Ishikawa (cell line): ENCODE measurements at regions not wholly inside any gene's neighbourhood (a gene's known extent, or its start where the extent isn't known, plus 50 kb on each side); places are given as distances from the start of the nearest gene placed in this dataset.

Source experiments
- CEBPB ChIP-seq: IDR thresholded peaks from 2 replicates; pipeline ENCODE4 v1.6.1; 2012
- CREB1 ChIP-seq: IDR thresholded peaks from 2 replicates; pipeline ENCODE4 v1.6.1; 2012; ENCODE audit warnings: low read depth
- EGR1 ChIP-seq: IDR thresholded peaks from 2 replicates; pipeline ENCODE4 v1.6.1; 2012
- EP300 ChIP-seq: IDR thresholded peaks from 2 replicates; pipeline ENCODE4 v1.6.1; 2012; ENCODE audit warnings: borderline replicate concordance
- FOXM1 ChIP-seq: IDR thresholded peaks from 2 replicates; pipeline ENCODE4 v1.6.1; 2012; ENCODE audit warnings: low read depth, borderline replicate concordance
- NFIC ChIP-seq: IDR thresholded peaks from 2 replicates; pipeline ENCODE4 v1.6.1; 2012
- RAD21 ChIP-seq: IDR thresholded peaks from 2 replicates; pipeline ENCODE4 v1.6.1; 2012; ENCODE audit warnings: low read depth
- TAF1 ChIP-seq: IDR thresholded peaks from 2 replicates; pipeline ENCODE4 v1.6.1; 2012; ENCODE audit warnings: low read depth, mild to moderate bottlenecking
- TCF12 ChIP-seq: IDR thresholded peaks from 2 replicates; pipeline ENCODE4 v1.6.1; 2012; ENCODE audit warnings: low read depth
- TEAD4 ChIP-seq: IDR thresholded peaks from 2 replicates; pipeline ENCODE4 v1.6.1; 2012
- YY1 ChIP-seq: IDR thresholded peaks from 2 replicates; pipeline ENCODE4 v1.6.1; 2012; ENCODE audit warnings: low read depth
- ZBTB7A ChIP-seq: IDR thresholded peaks from 2 replicates; pipeline ENCODE4 v1.6.1; 2012; ENCODE audit warnings: low read depth
- TF ChIP-seq, protein P1 (sequence below): IDR thresholded peaks from 2 replicates; pipeline ENCODE4 v1.6.1; 2012
- TF ChIP-seq, protein P2 (sequence below): IDR thresholded peaks from 2 replicates; pipeline ENCODE4 v1.6.1; 2012; ENCODE audit warnings: low read depth, mild to moderate bottlenecking
- TF ChIP-seq, protein P3 (sequence below): IDR thresholded peaks from 2 replicates; pipeline ENCODE4 v1.6.1; 2012

DNA sequence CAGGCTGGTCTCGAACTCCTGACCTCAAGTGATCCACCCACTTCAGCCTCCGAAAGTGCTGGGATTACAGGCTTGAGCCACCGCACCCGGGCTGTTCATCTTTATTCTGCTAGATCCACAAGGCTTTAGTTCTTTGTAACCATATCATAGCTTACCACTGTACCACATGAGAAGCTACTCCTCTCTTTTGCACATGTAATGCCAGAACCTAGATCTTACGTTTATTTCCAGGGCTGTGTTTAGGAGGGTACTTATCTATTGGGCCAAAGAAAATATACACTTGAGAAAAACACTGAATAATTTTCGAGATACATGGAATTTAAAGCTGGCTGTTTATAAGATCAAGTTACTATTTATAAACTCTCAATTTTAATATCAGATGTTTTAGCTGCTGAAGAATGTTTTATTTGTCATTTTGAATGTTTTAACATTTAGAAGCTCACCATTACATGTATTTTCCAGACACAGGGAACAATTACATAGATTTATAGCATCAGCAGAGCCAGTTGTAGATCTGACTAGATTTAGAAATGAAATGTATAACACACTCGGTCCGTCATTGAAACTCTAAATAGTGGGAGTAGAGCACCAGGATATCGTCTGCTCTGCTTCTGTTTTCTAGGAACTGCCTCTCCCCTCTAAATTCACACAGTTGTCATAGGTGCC, 155.3 kb upstream of the HAND2 start:
- TF ChIP-seq, protein P1, sequence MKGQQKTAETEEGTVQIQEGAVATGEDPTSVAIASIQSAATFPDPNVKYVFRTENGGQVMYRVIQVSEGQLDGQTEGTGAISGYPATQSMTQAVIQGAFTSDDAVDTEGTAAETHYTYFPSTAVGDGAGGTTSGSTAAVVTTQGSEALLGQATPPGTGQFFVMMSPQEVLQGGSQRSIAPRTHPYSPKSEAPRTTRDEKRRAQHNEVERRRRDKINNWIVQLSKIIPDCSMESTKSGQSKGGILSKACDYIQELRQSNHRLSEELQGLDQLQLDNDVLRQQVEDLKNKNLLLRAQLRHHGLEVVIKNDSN: no peak
- TF ChIP-seq TAF1: no peak
- no peak for TF ChIP-seq YY1
- no peak for TF ChIP-seq CREB1
- no peak for TF ChIP-seq RAD21
- TF ChIP-seq TCF12: no peak
- TF ChIP-seq TEAD4: no peak
- no peak for TF ChIP-seq FOXM1
- TF ChIP-seq EP300: no peak

DNA sequence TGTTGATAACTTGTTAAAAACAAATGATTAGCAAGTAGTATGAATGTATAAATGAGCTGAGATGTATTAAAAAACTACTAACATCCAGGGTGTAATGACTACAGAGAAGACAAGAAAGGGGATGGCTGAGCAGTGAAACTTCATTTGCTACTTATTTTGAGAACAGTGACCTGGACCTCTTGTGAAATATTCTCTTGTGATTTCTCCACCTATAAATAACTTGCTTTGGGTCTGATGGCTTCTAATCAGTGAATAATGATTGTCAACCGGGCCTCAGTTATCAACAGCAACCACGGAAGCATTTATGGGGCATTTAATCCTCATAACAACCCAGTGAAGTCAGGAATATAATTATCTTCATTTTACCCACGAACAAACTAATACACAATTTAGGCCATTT, 154.2 kb upstream of the HAND2 start:
- no peak for TF ChIP-seq TEAD4
- TF ChIP-seq, protein P2, sequence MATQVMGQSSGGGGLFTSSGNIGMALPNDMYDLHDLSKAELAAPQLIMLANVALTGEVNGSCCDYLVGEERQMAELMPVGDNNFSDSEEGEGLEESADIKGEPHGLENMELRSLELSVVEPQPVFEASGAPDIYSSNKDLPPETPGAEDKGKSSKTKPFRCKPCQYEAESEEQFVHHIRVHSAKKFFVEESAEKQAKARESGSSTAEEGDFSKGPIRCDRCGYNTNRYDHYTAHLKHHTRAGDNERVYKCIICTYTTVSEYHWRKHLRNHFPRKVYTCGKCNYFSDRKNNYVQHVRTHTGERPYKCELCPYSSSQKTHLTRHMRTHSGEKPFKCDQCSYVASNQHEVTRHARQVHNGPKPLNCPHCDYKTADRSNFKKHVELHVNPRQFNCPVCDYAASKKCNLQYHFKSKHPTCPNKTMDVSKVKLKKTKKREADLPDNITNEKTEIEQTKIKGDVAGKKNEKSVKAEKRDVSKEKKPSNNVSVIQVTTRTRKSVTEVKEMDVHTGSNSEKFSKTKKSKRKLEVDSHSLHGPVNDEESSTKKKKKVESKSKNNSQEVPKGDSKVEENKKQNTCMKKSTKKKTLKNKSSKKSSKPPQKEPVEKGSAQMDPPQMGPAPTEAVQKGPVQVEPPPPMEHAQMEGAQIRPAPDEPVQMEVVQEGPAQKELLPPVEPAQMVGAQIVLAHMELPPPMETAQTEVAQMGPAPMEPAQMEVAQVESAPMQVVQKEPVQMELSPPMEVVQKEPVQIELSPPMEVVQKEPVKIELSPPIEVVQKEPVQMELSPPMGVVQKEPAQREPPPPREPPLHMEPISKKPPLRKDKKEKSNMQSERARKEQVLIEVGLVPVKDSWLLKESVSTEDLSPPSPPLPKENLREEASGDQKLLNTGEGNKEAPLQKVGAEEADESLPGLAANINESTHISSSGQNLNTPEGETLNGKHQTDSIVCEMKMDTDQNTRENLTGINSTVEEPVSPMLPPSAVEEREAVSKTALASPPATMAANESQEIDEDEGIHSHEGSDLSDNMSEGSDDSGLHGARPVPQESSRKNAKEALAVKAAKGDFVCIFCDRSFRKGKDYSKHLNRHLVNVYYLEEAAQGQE: no peak
- TF ChIP-seq TCF12: no peak
- no peak for TF ChIP-seq CREB1
- TF ChIP-seq, protein P1: no peak
- TF ChIP-seq, protein P3, sequence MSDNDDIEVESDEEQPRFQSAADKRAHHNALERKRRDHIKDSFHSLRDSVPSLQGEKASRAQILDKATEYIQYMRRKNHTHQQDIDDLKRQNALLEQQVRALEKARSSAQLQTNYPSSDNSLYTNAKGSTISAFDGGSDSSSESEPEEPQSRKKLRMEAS: no peak
- no peak for TF ChIP-seq YY1
- no peak for TF ChIP-seq EGR1
- no peak for TF ChIP-seq NFIC
- no peak for TF ChIP-seq TAF1
- no peak for TF ChIP-seq EP300
- TF ChIP-seq CEBPB: no peak
- TF ChIP-seq RAD21: no peak
- no peak for TF ChIP-seq FOXM1
- no peak for TF ChIP-seq ZBTB7A

DNA sequence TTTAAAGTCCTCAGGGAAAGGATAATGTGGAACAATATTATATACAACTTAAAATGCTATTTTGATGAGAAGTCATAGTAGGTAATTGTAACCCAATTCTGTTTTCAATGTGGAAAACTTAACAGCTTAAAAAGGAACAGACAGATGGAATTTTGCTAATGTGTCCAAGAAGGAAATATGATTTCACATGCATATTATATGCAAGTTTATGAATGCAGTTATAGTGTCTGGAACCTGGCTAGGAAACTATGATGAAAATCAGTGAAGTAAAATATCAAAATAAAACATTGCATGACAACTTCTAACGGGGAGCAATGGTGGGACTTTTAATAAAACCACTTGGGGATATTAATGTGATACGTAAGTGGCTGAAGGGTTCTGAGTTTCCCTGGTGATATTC, 152.6 kb upstream of the HAND2 start:
- TF ChIP-seq, protein P3: no peak
- TF ChIP-seq NFIC (no peak), YY1 (no peak), RAD21 (no peak), CREB1 (no peak), ZBTB7A (no peak), EGR1 (no peak), FOXM1 (no peak)

DNA sequence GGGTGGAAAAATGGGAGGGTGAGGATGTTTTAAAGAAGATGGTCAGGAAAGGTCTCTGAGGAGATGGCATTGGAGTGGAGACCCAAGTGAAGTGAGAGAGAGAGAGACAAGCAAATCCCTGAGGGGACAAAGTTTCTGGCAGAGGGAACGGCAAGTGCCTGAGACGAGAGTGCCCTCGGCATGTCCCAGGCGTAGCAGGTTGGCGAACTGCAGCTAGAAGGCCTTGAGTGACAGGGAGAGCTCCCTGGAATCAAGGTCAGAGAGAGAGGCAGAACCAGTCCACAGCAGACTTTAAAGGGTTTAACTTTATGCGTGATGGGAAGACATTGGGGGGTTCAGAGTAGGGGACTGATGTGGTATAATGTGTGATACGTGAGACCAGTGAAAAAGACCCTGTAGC, 150.2 kb upstream of the HAND2 start:
- TF ChIP-seq NFIC (no peak), ZBTB7A (no peak), RAD21 (no peak), YY1 (no peak), CEBPB (no peak), EP300 (no peak)
- TF ChIP-seq, protein P2: no peak

DNA sequence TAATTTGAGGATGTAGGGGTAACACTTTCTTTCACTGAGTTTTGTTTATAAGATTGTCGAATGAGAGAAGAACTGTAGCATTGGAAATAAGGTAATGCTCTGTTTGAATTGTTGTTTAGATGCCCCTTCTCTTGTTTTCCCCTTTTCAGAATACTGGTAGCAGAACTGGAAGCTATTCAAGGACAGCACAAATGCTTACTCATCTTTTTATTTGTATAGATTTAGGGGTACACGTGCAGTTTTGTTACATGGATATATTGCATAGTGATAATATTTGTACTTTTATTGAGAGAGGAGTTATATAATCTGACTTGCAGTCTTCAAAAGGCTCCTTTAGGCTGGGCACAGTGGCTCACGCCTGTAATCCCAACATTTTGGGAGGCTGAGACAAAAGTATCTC, 145.4 kb upstream of the HAND2 start:
- TF ChIP-seq FOXM1: no peak
- TF ChIP-seq RAD21: no peak
- no peak for TF ChIP-seq EP300
- TF ChIP-seq TCF12: no peak
- TF ChIP-seq YY1: no peak
- TF ChIP-seq TAF1: no peak
- TF ChIP-seq, protein P1: no peak
